T-cell (primary cell): ENCODE measurements at regions not wholly inside any gene's neighbourhood (a gene's known extent, or its start where the extent isn't known, plus 50 kb on each side); places are given as distances from the start of the nearest gene placed in this dataset.

Source experiments
- ATAC-seq, 4 experiments: fragments of 200-7000 bp in 3 of 4; fragments of 150-1000 bp in 1 of 4; cut with Tn5 transposase; replicated peaks in 1 of 4; 1 replicate in 3 of 4; 2 replicates in 1 of 4; pipeline ENCODE4 v1.10.0; 2021; ENCODE audit warnings: moderate library complexity in 3 of 4, mild to moderate bottlenecking in 2 of 4, moderate number of reproducible peaks in 1 of 4
- CTCF ChIA-PET, 2 donors: fragments of 300-600 bp; sonication (Branson Sonifier 250); formaldehyde crosslinking; loops; one replicate each; lab custom pipeline; 2022; ENCODE audit warnings: antibody characterized with exemption in 2 of 2; lab: Charles Lee
- POLR2A ChIA-PET, 2 donors: fragments of 300-600 bp; sonication (Branson Sonifier 250); formaldehyde crosslinking; loops; one replicate each; lab custom pipeline; 2022; ENCODE audit warnings: antibody characterized with exemption in 2 of 2; lab: Charles Lee
- DNase-seq, 35 experiments: peaks; one replicate each; pipeline versions ENCODE4 v3.0.0 to v3.0.0-alpha.2; 2013 to 2023
- H3K27ac ChIP-seq: one replicate; pipeline ENCODE4 v1.5.1; 2013; ENCODE audit warnings: low read length
- H3K27me3 ChIP-seq, 2 experiments: replicated peaks in 1 of 2; 1 replicate in 1 of 2; 2 replicates in 1 of 2; pipeline versions ENCODE4 v1.6.1 to v1.7.0; 2013; ENCODE audit warnings: low read length in 1 of 2, mixed read lengths in 1 of 2; ENCODE audit not compliant: control insufficient read depth in 2 of 2, insufficient read depth in 2 of 2; ENCODE audit errors: extremely low read depth in 1 of 2
- H3K36me3 ChIP-seq, 2 donors: 1 replicate in 1 of 2; 2 replicates in 1 of 2; pipeline versions ENCODE4 v1.6.1 to v1.7.0; 2013; ENCODE audit warnings: low read length in 1 of 2; ENCODE audit not compliant: control insufficient read depth in 2 of 2, insufficient read depth in 1 of 2; ENCODE audit errors: extremely low read depth in 1 of 2
- H3K4me1 ChIP-seq, 2 experiments: 1 replicate in 1 of 2; 2 replicates in 1 of 2; pipeline versions ENCODE4 v1.6.1 to v1.7.0; 2013; ENCODE audit warnings: low read length in 2 of 2, mixed read lengths in 1 of 2; ENCODE audit not compliant: insufficient read depth in 2 of 2, control insufficient read depth in 1 of 2; ENCODE audit errors: extremely low read depth in 1 of 2
- H3K4me3 ChIP-seq, 2 donors: 1 replicate in 1 of 2; 2 replicates in 1 of 2; pipeline versions ENCODE4 v1.5.1 to v1.7.0; 2013; ENCODE audit warnings: mild to moderate bottlenecking in 2 of 2, low read length in 1 of 2, moderate library complexity in 1 of 2; ENCODE audit not compliant: control insufficient read depth in 1 of 2; ENCODE audit errors: extremely low read depth in 1 of 2
- H3K9me3 ChIP-seq: 2 replicates; pipeline ENCODE4 v1.7.0; 2013
- H3K27ac Mint-ChIP-seq, 2 donors: one replicate each; pipeline ENCODE4 v1.8.0; 2020 to 2021; ENCODE audit warnings: mild to moderate bottlenecking in 2 of 2, mixed read lengths in 2 of 2
- H3K27me3 Mint-ChIP-seq, 2 donors: one replicate each; pipeline ENCODE4 v1.8.0; 2021 to 2022; ENCODE audit warnings: mixed read lengths in 2 of 2
- H3K36me3 Mint-ChIP-seq: one replicate; pipeline ENCODE4 v1.8.0; 2021; ENCODE audit warnings: mixed read lengths
- H3K4me1 Mint-ChIP-seq, 3 donors: one replicate each; pipeline ENCODE4 v1.8.0; 2020 to 2022; ENCODE audit warnings: mixed read lengths in 3 of 3, mild to moderate bottlenecking in 1 of 3
- H3K4me3 Mint-ChIP-seq, 3 donors: one replicate each; pipeline ENCODE4 v1.8.0; 2020 to 2022; ENCODE audit warnings: mild to moderate bottlenecking in 3 of 3, mixed read lengths in 3 of 3, moderate library complexity in 3 of 3
- H3K9me3 Mint-ChIP-seq, 3 donors: one replicate each; pipeline ENCODE4 v1.8.0; 2020 to 2022; ENCODE audit warnings: mixed read lengths in 3 of 3
- WGBS: methylation state at CpG from one replicate; pipeline ENCODE4 v1.1.5; 2013; ENCODE audit warnings: missing lambda C conversion rate; ENCODE audit not compliant: insufficient coverage; 5-methylcytosine and 5-hydroxymethylcytosine counted together

DNA sequence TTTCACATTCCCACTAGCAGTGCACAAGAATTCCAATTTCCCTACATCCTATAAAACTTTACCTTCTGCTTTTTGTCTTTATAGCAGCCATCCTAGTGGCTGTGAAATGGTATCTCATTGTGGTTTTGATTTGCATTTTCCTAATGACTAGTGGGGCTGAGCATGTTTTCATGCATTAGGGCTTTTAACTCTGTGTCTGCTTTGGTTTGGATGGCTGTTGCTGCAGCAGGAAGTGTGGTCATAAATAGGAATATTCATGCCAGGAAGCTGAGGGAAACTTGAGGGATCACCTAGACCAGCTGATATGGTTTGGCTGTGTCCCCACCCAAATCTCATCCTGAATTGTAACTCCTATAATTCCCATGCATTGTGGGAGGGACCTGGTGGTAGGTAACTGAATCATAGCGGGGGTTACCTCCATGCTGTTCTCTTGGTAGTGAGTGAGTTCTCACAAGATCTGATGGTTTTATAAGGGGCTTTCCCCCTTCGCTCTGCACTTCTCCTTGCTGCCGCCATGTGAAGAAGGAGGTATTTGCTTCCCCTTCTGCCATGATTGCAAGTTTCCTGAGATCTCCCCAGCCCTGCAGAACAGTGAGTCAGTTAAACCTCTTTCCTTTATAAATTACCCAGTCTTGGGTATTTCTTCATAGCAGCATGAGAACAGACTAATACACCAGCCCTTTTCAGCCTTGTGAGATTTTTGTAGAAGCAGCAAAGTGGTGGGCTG lies 181.8 kb upstream of the PITRM1 start:
- WGBS = no CpG with 5 or more reads among the region's 3 CpGs
- POLR2A ChIA-PET = no interaction called here
- DNase-seq (no peak), ATAC-seq (no peak)
- H3K27me3 ChIP-seq = peaks cover 0 to 11% of the 10 kb centered on the region in 2 experiments
- Mint-ChIP-seq H3K4me1 (peaks cover 0 to 7% (median 4%) of the 10 kb centered on the region in 3 donors), H3K27ac (no peak overlapping the region), H3K9me3 (peaks cover 0 to 6% (median 3%) of the 10 kb centered on the region in 3 donors), H3K27me3 (peaks cover 6 to 26% of the 10 kb centered on the region in 2 donors), H3K36me3 (no peaks in the 10 kb centered on the region), H3K4me3 (no peak overlapping the region)
- H3K27ac ChIP-seq = no peak overlapping the region
- peaks cover 0 to 3% of the 10 kb centered on the region in 2 experiments for H3K4me1 ChIP-seq
- H3K36me3 ChIP-seq = no peaks in the 10 kb centered on the region
- H3K9me3 ChIP-seq = no peaks in the 10 kb centered on the region
- H3K4me3 ChIP-seq = no peak overlapping the region
- CTCF ChIA-PET = no interaction called here

DNA sequence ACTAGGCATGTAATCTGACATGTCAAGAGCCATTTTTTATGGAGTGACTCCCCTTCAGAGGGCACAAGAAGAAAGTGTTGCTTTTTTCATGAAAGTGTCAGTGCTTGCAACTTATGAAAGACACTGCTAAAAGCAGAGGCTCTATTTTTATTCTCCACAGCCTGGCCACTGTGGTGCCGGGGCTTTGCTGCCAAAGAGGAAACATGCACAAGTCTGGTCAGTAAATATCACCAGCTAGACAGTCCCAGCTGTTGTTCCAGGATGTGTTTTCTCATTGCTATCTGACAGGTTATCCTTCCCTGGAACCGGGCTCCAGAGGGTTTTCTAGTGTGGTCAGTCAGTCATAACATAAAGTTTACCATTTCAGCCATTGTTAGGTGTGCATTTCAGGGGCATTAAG lies 180.7 kb upstream of the PITRM1 start:
- ChIA-PET POLR2A (no interaction called here), CTCF (no interaction called here)
- ATAC-seq (no peak), DNase-seq (no peak)
- Mint-ChIP-seq H3K4me1 (peaks cover 0 to 7% (median 4%) of the 10 kb centered on the region in 3 donors), H3K27ac (no peak overlapping the region), H3K9me3 (peaks cover 0 to 1% (median 0%) of the 10 kb centered on the region in 3 donors), H3K36me3 (no peaks in the 10 kb centered on the region), H3K27me3 (peaks cover 6 to 26% of the 10 kb centered on the region in 2 donors), H3K4me3 (no peak overlapping the region)
- H3K4me3 ChIP-seq = no peak overlapping the region
- 9% methylated on average over 1 of the region's 2 CpGs for WGBS
- no peak overlapping the region for H3K27ac ChIP-seq
- H3K27me3 ChIP-seq = peaks cover 0 to 11% of the 10 kb centered on the region in 2 experiments
- H3K36me3 ChIP-seq = no peaks in the 10 kb centered on the region
- H3K4me1 ChIP-seq = peaks cover 0 to 3% of the 10 kb centered on the region in 2 experiments
- no peaks in the 10 kb centered on the region for H3K9me3 ChIP-seq

DNA sequence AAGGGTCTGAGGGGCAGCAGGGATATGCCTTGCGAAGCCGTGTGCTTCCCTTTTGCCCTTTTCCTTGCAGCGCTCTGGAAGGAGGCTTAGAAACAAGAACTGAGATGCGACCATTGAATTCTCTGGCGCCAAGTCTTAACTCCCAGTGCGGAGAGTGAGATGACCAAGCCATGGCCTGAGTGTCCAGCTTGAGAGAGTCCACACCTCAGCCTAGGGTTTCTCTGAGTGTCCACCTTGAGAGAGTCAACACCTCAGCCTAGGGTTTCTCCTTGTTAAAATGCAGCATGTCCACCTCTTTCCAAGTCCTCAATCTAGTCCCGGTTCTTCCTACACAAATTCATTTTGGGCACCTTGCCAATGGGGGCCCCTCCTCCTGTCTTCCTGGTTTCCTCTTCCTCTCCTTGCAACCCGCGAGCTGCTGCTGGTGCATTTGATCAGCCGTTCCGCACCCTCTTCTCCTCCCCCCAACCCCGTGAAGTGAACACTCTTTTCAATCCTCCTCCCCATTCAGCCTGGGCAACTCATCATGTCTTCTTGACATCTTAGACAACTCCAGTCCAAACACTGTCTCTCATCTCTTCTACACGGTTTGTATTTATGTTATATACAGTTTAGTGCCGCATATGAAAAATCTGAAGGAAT lies 178.2 kb upstream of the PITRM1 start:
- POLR2A ChIA-PET = no interaction called here
- peaks cover 10 to 30% of the 10 kb centered on the region in 2 donors for H3K27me3 Mint-ChIP-seq
- DNase-seq = no peak
- 56% methylated on average over 12 of the region's 14 CpGs for WGBS
- Histone ChIP-seq H3K4me1 (peaks cover 0 to 3% of the 10 kb centered on the region in 2 experiments), H3K4me3 (no peak overlapping the region), H3K27me3 (peaks cover 0 to 18% of the 10 kb centered on the region in 2 experiments), H3K27ac (no peak overlapping the region), H3K9me3 (no peaks in the 10 kb centered on the region), H3K36me3 (no peaks in the 10 kb centered on the region)
- no peaks in the 10 kb centered on the region for H3K9me3 Mint-ChIP-seq
- CTCF ChIA-PET = no interaction called here
- no peak for ATAC-seq
- H3K36me3 Mint-ChIP-seq = no peaks in the 10 kb centered on the region
- H3K4me1 Mint-ChIP-seq = peaks cover 0 to 7% (median 4%) of the 10 kb centered on the region in 3 donors
- H3K4me3 Mint-ChIP-seq = no peak overlapping the region
- peak overlapping the region in 1 of 2 donors; percentile 11 for H3K27ac Mint-ChIP-seq

DNA sequence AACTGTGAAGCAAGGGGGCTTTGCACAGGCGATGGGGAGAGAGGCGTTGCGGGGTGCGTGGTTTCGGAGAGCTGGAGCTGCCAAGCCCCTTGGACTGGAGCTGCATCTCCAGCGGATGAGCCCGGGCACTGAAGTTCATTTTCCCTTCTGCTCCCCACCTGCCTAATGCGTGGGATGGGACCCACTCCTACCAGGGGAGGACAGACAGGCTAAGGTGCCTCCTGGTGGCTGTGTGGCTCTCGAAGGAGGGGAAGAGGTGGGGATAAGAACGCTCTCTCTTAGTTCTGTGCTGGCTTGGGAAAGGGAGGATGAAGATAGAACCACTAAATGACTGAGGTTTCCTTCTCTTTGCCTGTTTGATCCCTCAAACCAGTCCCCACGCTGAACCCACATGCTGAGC lies 177.6 kb upstream of the PITRM1 start:
- Mint-ChIP-seq H3K4me1 (peaks cover 0 to 7% (median 4%) of the 10 kb centered on the region in 3 donors), H3K36me3 (no peaks in the 10 kb centered on the region), H3K4me3 (no peak overlapping the region), H3K9me3 (no peaks in the 10 kb centered on the region), H3K27me3 (peaks cover 14 to 33% of the 10 kb centered on the region in 2 donors), H3K27ac (peak overlapping the region in 1 of 2 donors; percentile 11)
- no peak for DNase-seq
- H3K4me1 ChIP-seq = peaks cover 0 to 3% of the 10 kb centered on the region in 2 experiments
- ChIA-PET CTCF (no interaction called here), POLR2A (no interaction called here)
- 83% methylated on average over 2 of the region's 11 CpGs for WGBS
- no peak overlapping the region for H3K4me3 ChIP-seq
- no peak overlapping the region for H3K27ac ChIP-seq
- peaks cover 0 to 23% of the 10 kb centered on the region in 2 experiments for H3K27me3 ChIP-seq
- no peak for ATAC-seq
- H3K9me3 ChIP-seq = no peaks in the 10 kb centered on the region
- no peaks in the 10 kb centered on the region for H3K36me3 ChIP-seq

DNA sequence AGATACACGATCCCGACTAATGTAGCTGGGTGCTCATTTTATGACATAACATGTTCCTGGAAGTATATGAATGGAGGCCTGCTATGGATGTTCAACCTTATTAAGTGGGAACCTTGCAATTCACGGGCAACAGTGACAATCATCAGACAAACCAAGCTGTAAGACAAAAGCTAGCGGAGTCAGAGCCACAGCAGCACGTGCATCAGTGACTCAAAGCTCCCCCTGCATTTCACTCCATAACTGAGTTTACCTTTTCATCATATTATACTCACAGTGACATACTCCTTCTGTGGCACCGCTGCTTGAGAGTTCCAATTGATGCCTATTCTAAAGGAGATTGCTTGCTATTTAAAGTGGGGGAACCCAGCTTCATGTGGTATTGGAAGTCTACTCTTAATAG lies 176.0 kb upstream of the PITRM1 start:
- Histone ChIP-seq H3K27ac (no peak overlapping the region), H3K27me3 (peaks cover 0 to 23% of the 10 kb centered on the region in 2 experiments), H3K4me3 (no peak overlapping the region), H3K36me3 (no peaks in the 10 kb centered on the region), H3K9me3 (no peaks in the 10 kb centered on the region), H3K4me1 (peaks cover 0 to 3% of the 10 kb centered on the region in 2 experiments)
- Mint-ChIP-seq H3K4me3 (no peak overlapping the region), H3K9me3 (no peaks in the 10 kb centered on the region), H3K4me1 (peaks cover 0 to 7% (median 4%) of the 10 kb centered on the region in 3 donors), H3K27ac (no peak overlapping the region), H3K27me3 (peaks cover 19 to 39% of the 10 kb centered on the region in 2 donors), H3K36me3 (no peaks in the 10 kb centered on the region)
- whole genome bisulfite sequencing = 88% methylated on average over 3 of the region's 6 CpGs
- no peak for ATAC-seq
- CTCF ChIA-PET = no interaction called here
- no peak for DNase-seq
- POLR2A ChIA-PET = no interaction called here

DNA sequence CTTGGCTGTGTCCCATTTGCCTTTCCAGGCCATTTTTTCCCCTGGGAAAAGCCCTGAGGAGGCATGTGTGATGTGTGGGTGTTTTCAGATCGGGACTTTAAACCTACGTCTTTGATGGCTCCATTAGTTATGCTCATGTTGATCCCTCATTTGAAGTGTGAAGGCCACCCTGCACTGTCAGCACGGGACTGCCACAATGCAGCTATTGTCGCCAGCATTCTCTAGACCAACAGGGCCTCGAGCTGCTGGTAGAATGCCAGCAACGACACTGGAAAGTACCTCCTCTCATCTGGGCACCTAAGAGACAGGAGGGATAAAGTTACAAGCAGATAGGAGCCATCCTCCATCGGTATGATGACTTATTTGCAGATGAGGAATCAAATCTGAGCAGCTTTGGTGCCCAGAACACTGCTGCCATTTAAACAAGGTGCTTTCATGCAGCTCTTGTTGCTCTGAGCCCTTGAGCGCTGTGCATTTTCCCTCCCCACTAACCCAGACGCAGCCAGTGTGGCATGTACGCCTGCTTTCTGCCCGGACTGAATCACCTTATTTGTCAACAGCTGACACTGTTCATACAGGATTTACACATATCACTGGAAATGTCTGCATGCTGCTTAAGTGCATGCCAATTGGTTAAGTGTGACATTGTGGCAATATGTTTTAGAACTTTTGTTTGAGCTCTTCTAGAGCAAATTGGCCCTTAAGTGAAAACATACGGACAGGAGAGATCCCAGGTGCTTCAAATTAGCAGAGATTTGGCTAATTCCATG lies 175.0 kb upstream of the PITRM1 start:
- Histone ChIP-seq H3K4me3 (no peak overlapping the region), H3K4me1 (peaks cover 0 to 3% of the 10 kb centered on the region in 2 experiments), H3K9me3 (no peaks in the 10 kb centered on the region), H3K36me3 (no peaks in the 10 kb centered on the region), H3K27ac (no peak overlapping the region), H3K27me3 (peaks cover 0 to 23% of the 10 kb centered on the region in 2 experiments)
- 78% methylated on average over 8 of the region's 12 CpGs for WGBS
- no peak overlapping the region for H3K27ac Mint-ChIP-seq
- H3K27me3 Mint-ChIP-seq = peaks cover 19 to 33% of the 10 kb centered on the region in 2 donors
- no peaks in the 10 kb centered on the region for H3K36me3 Mint-ChIP-seq
- DNase-seq = no peak
- peaks cover 0 to 7% (median 4%) of the 10 kb centered on the region in 3 donors for H3K4me1 Mint-ChIP-seq
- ChIA-PET POLR2A (no interaction called here), CTCF (no interaction called here)
- no peak overlapping the region for H3K4me3 Mint-ChIP-seq
- H3K9me3 Mint-ChIP-seq = no peaks in the 10 kb centered on the region
- no peak for ATAC-seq
